H4 (cell line): ENCODE measurements at regions not wholly inside any gene's neighbourhood (a gene's known extent, or its start where the extent isn't known, plus 50 kb on each side); places are given as distances from the start of the nearest gene placed in this dataset.
"Not testable (repeated sequence)": the region's sequence is repeated elsewhere in the genome, so short reads cannot be mapped to it uniquely, and the experiment has no call there.

Experiments used
- DNase-seq: peaks from one replicate; pipeline ENCODE4 v3.0.0-alpha.2; 2015; ENCODE audit warnings: low spot score

DNA sequence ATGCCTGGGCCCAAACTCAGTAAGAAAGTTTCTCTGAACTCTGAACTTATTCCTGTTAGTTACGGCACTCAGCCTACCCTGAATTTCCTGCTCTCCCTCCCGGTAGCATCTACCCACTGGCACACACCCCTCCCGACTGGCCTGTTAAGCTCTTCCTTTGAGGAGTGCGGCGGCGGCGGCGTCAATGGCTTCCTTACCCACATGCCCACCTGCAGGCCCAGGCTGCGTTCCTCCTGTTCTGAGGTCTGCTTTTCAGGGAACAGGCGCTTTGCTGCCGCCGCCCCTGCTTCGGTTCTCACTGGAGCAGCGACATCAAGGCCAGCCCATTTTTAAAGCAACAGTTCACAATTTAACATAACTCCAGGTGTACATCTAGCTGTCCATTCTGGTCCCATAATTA, 432.4 kb downstream of the DCDC2C start:
- no peak for DNase-seq

DNA sequence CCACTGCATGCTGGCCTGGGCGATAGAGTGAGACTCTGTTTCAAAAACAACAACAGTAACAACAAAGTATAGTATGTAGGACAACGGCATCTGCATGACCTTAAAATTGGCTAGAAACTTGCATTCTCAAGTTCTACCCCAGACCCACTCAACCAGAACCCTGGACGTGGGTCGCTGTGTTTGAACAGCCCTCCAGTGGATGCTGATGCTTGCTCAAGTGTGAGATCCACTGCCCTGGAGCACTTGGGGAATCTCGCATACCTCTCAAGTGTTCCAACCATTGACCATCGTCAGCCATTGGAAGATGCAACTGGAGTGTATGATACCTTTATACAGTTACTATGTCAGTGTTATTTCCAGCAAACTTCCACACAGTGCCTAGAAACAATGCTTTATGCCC, 435.9 kb downstream of the DCDC2C start:
- DNase-seq, result no peak

DNA sequence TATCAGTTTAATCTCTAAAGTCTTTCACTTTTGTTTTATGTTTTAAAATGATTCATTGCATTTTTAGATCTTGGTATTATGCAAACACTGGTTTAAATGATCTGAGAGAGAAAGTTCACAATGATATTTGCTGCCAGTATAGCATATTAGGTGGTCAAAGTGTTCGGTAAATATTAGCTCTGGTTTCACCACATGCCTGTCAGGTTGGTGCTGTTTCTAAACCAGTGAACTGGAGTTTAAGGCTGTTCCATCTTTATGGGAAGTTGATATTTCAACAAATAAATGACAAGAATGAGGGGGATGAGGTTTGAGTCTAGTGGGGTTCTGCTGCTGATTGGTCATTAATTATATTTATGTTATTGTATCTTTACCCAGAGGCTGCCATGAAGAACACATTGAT, 436.4 kb downstream of the DCDC2C start:
- DNase-seq, result no peak

DNA sequence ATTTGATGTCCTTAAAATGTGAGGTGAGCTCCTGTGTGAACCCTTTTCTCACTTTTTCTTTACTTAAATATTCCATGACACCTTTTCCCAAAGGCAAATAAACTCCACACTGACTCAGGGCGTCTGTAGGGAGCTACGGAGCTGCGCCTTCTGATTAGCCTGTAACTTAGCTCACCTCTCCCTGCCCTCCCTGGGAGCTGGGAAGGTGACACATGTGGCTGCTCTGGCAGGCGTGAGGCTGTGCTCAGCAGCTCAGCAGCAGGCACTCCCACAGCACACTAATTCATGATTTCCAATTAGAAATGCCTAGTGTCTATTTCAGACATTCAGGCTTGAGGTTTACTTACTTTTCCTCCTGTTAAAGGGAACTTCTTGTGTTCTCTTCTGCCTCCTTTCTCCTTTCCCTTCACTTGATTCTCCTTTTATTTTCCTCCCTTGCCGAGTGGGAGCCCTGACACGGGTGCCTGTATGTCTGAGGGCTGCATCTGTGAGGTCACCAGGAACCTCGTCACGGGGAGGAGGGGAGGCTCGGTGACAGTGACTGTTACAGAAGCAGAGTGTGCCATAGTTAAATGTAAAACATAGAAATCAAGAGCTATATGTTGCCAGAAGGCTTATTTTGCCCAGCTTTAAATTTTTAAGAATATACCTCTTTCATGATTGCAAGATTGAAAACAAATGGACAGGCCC, 437.1 kb downstream of the DCDC2C start:
- no peak for DNase-seq

DNA sequence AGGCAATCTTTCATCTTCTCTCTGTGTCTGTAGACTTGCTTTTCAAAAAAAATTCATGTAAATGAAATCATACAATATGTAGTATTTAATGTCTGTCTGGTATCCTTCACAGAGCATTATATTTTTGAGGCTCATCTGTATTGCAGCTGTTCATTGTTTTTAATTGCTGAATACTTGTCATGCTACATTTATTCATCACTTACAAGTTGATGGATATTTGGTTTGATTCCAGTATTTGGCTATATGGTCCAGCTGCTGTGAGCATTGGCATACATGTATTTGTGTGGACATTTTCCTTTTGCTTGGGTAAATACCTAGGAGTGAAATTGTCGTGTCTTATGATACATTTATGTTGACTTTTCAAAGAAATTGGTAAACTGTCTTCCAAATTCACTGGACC, 441.4 kb downstream of the DCDC2C start:
- DNase-seq, result no peak

DNA sequence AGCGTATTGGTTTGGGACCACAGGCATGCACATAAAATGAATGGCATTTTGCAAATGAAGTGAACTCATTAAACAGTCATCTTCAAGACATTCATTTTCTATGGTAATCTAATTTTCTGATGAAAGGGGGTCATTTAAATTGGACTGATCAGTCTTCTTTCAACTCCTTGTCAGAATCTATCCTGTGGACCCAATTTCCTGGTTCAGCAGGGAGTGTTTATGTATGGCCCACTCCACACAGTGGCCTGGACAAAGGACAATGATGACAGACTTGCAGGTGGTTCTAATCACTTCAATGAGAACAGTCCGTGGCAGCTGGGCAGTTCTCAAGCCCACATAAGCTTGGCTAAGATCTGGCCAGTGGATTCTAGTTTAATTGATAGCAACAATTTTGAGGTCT, 448.1 kb downstream of the DCDC2C start:
- no peak for DNase-seq

DNA sequence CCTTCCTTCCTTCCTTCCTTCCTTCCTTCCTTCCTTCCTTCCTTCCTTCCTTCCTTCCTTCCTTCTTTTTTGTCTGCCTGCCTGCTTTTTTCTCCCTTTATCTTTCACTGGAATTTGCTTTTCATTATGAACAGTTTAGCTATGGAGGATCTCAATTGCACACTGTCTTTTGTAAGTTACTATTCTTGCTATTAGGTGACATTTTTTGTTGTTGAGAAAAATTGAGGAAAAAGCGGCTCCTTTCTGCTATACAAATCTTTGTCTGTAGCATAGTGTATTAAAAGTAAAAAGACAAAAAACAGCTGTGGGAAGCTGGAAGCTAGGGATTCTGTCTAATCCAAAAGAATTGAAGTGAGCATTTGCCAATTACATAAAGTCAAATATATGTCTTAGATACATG, 448.7 kb downstream of the DCDC2C start:
- DNase-seq, result no peak

DNA sequence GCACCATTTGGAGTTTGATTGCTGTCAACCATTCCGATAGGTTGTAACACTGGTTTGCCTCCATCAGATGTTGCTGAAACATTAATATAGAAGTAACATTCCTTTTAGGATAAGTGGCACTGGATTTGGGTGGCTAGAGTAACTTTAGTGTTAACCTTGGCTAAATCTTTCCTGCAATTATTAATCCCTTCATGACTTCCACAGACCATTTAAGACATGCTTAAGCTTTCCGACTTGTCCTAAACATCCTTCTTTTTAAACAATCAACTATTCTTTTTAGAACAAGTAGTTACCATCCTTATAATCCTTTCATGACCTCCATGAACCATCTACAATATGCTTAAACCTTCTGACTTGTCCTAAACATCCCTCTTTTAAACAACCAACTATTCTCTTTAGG, 465.5 kb downstream of the DCDC2C start:
- DNase-seq, result no peak

DNA sequence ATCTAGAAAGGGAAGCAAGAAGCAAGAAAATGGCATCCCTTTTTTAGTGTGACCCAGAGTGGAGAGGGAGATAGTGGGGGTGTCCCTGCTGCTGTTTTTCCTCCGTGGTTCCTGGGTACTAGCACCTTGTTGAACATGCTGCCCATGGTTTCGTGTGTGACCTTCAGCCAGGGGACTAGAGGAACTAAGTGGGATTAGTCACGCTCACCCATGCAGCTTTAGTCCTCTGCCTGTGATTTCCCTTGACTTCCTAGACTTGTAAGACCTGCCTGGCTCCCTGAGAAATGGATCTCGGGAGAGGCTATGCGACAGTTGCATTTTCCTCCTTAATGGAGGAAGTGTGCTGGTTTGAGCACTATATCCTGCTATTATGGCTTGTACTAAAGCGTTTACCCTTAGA, 471.4 kb downstream of the DCDC2C start:
- no peak for DNase-seq

DNA sequence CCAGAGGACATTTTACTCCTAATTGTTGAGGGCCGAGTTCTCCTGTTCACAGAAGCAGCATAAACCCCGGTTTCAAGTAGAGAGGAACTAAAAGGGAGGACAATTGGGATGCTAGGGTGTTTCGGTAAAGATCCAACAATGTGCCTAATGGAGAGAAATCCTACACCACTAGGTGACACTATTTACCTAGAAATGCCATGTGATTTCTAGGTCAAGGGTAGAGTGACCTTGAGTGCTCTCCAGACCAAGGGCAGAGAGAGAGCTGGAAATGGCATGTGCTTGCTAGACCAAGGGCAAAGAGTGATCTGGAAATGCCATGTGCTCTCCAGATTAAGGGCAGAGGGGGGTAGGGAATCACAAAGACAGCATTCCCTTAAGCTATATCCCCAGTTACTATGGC, 472.0 kb downstream of the DCDC2C start:
- DNase-seq, result no peak

DNA sequence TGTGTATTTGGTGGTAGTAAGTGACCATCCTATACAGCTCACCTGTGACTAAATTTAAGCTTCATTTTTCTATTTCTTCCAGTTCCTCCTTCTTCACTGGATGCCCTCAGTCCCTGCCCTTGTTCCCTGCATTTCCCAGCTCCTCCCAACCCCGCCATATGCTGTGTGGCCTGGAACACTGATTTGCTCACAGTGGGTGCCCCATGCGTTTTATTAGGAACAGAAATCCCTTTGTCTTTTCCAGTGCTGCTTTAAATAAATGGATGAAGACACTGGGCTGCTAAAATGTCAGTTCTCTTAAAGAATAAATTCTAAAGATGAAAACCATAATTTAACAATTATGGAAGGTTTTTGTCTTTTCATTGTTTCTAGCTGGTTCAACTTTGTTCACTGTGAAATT, 477.3 kb downstream of the DCDC2C start:
- no peak for DNase-seq

DNA sequence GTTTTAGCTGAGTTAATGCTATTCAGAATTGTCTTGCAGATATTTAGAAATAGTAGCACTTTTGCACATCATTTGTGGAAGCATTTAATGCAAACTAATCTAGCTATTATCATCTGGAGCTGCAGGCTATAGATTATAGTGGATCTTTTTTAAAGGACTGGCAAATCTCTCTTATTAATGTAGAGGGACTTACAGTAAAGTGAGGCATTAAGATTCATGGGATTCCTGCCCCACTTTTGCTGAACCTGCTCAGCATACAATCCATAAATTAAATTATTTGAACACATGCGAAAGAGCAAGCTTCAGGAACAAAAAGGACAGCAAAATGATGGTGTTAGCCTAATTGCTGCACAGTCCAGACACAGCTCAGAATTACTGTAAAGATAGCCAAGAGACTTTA, 477.7 kb downstream of the DCDC2C start:
- no peak for DNase-seq

DNA sequence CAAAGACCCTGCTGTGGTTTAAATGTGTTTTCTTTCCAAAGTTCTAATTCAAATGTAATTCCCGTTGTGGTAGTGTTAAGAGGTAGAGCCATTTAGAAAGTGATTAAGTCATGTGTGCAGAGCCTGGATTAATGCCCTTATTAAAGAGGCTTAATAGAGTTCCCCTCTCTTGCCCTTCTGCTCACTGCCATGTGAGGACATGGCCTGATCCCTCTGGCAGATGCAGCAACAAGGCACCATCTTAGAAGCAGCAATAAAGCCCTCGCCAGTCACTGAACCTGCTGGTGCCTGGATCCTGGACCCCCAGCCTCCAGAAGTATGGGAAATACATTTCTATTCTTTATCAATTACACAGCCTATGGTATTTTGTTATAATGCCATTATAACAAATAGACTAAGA, 485.2 kb downstream of the DCDC2C start:
- no peak for DNase-seq

DNA sequence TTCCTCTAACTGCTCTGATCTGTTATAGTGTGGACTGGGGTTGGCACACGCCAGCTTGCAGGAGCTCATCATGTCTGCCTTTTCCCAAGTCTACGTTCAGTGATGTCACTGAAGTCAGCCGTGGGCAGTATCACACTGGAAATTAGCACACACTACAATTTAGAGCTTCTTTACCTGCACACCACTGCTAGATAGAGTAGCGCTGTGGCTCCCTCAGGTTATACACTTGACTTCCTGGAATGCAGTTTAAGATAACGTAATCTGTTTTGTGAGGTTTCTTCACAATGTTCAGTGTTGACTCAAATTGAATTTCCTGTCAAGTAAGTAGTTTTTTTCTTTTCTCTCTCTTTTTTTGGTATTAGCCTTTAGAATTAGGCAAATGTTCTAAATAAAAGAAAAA, 487.2 kb downstream of the DCDC2C start:
- DNase-seq, result no peak

DNA sequence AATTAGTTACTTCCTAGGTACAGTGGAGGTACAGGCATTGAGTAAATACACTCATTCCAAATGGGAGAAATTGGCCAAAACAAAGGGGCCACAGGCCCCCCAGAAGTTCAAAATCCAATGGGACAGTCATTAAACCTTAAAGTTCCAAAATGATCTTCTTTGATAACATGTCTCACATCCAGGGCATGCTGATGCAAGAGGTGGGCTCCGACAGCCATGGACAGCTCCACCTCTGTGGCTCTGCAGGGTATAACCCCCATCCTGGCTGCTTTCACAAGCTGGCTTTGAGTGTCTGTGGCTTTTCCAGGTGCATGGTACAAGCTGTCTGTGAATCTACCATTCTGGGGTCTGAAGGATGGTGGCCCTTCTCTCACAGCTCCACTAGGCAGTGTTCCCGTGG, 488.7 kb downstream of the DCDC2C start:
- DNase-seq, result no peak

DNA sequence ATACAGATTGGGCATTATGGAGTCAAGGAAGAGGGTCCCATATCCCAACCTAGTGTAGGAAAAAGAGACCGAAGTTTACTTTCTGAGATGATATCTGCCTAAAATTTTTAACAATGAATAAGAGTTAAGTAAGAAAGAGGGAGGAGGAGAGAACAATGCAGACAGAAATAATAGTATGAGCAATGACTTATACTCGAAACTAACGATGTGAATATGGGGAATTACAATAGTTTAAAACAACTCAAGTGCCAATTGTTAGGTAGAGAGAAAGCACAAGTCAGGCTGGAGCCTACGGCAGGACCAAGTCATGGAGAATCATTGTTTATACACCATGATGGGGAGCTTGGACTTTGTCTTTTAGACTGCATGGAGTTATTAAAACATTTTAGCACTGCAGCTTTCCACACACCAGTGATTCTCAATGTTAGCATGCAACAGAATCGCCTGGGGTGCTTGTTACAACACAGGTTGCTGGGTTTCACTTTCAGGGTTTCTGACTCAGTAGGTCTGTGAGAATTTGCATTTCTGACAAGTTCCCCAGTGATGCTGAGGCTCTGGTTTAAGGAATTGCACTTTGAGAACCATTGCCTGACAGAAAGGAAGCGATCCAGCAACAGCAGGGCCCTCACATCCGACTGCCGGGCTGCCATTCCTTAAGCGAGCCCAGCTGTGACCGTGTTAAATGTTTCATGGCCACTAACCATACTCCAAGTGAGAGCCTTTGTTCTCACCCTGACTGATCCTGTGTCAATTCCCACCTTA, 511.2 kb downstream of the DCDC2C start:
- no peak for DNase-seq

DNA sequence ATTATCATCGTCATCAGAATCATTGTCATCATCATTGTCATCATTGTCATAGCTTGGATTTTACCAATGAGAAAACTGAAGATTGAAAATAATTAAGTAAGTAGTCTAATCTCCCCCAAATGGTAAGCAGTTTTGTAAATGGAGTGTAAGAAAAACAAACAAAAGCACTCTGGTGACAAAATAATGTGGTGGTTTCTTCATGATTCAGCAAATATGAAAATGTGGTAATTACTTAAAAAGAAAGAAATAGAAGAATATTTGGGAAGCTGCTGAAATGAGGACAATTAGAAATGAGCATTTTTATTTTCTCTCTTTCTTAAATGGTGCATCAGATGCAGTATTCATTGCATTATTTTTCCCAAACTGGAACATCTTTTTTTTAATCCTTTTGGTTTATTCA, 514.4 kb downstream of the DCDC2C start:
- no peak for DNase-seq

DNA sequence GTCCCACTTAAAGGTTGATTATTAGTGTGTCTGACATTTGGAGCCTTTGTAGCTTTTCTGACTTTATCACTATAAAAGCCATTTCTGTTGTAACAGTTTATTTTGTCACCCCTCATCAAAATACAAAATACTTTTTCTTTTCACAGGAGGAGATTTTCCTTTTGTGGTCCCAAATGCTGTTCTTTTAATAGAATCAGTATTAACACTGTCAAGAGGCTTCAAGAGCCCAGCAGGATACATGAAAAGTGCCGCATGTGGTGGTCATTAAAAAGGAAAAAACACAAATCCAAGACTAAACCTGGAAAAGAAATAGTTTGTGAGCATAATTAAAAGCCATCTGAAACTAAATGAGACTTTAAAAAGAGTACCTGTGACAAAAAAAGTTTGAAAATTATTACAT, 515.7 kb downstream of the DCDC2C start:
- DNase-seq, result no peak

DNA sequence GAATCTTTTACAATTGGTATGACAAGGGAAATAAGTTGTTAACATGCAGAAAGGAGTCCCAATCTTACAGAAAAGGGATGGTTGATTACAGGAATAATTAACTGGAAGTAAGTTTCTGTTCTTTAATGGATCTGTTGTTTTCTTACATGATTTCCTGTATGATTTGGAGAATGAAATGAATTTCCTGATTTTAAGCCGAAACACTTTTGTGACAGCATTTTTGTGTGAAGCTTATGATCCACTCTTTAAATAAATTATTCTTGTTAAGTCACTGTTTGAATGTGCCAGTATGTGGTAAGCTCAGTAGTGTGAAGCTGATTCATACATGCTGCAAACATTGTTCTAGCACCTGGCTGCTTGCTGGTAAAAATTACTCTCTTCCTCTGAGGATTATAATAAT, 516.2 kb downstream of the DCDC2C start:
- DNase-seq, result no peak

DNA sequence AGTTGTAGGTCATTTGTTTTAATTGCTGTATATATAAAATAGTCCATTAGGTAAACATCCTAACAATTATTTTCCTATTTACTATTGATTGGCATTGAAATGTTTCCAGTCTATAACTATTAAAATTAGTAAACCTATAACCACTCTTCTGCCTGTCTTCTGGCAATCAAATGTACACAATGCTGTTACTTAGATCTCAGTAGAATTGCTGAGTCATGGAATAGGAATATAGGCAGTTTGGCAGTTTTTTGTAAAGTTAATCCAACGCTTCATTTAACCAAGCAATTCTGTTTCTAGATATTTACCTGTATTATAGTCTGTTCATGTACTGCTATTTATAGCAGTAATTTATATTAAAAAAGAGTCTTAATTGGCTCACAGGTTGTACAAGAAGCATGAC, 518.1 kb downstream of the DCDC2C start:
- no peak for DNase-seq

DNA sequence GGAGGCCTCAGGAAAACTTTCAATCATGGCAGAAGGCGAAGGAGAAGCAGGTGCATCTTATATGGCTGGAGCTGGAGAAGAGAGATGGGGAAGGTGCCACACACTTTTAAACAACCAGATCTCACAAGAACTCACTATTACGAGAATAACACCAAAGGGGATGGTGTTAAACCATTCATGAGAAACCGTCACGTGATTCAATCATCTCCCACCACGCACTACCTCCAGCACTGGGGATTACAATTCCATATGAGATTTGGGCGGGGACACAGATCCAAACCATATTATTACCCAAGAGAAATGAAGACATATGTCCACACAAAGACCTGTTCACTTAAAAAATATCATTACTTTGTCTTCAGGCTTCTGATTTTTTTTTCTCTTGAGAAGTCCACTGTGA, 518.5 kb downstream of the DCDC2C start:
- DNase-seq, result no peak

DNA sequence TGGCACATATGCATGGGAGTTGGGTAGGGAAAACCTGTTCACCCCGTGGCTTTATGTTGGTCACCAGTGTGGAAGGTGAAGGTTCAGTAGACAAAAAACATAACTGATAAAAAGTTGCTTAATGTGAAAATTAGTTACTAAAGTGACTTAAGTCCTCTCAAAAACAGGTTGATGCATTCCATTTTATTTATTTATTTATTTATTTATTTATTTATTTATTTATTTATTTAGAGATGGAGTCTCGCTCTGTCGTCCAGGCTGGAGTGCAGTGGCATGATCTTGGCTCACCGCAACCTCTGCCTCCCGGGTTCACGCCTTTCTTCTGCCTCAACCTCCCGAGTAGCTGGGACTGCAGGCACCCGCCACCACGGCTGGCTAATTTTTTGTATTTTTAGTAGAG, 541.0 kb downstream of the DCDC2C start:
- DNase-seq, result not testable (repeated sequence)

DNA sequence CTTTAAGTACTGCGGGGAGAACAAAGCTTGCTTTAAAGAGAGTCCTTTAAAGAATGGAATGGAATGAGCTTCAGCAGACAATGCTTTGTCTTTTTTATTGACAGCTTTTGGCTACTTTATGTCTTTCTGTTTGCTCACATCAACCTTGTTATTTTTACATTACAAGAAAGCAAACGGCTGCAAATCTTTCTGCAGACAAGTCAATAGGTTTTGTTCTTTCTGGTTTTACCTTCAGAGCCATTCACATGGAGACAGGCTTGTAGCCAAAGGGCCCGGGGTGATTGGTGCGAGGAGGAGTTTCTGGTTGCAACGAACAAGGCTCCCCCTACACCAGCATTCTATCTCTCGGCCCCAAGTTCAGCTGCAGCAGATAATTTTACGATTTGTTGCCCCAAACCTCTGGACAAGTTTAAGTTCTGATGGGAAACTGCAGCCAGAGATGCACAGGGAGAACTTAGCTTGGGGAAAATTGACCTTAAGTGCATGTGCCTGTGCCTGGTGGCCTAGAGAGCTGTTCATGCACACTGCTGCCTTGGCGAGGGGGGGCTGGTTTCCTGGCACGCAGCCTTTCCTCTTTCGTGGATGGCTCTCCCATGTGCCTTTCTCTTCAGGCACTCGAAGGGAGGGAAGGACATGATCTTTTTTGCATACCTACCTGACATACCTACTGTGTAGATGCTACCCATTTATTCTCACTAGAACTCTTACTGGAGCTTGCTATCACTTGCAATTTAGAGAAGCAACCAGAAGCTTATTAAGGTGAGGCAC, 543.2 kb downstream of the DCDC2C start:
- no peak for DNase-seq
